ENCODE measurements at regions not wholly inside any gene's neighbourhood (a gene's known extent, or its start where the extent isn't known, plus 50 kb on each side); places are given as distances from the start of the nearest gene placed in this dataset.
"Not testable (repeated sequence)": the region's sequence is repeated elsewhere in the genome, so short reads cannot be mapped to it uniquely, and the experiment has no call there.

- DNase-seq: no peak
Observed at GRCh38 chr1:30229557-30229956, 493.8 kb downstream of the MATN1 start.

DNA sequence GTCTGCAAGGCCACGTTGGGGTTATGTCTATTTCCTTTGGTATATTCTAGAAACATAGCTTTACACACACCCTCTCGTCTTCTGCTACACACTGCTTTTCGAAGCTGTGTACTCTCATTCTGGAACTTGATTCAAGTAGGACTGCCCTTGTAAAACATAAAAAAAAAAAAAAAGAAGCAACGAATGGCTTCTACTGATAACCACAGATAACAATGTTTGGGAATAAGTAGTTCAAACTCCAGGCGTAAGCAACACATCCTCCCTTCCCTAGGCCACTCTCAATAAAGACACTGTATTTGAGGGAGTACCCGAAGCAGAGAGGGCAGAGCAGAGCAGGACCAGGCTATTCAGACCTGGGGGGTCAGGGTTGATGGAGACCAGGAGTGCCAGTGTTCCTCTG, 496.7 kb downstream of the MATN1 start:
- no peak for DNase-seq

- DNase-seq: no peak
Observed at GRCh38 chr1:30225357-30225756, 498.0 kb downstream of the MATN1 start.

DNA sequence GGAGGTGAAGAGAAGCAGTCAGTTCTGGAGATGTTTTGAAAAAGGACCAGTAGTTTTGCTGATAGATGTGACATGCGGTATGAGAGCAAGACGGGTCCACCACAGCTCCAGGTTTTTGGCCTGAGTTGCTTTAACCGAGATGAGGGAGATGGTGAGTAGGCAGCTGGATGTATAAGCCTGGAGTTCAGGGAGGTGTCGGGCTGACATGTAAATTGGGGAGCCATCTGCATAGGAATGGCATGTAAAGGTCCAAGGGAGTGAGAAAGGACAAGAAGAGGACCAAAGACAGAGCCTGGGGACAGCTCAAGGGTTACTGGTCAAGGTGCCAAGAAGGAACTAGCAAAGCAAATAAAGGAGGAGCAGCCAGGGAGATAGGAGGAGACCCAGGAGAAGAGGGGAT, 503.7 kb downstream of the MATN1 start:
- DNase-seq: no peak

GRCh38 chr1:30218438-30218837, 504.9 kb downstream of the MATN1 start:
- DNase-seq: no peak

DNA sequence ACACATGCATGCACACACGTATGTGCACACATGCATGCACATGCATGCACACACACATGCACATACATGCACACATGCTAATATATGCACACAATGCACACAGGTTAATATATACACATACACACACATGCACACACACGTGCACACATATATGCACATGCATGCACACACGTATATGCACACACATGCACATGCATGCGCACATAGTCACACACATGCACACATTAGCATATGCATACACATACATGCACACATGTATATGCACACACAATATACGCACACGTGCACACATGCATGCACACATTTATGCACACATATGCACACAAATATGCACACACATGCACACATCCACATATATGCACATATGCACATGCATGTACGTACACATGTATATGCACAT, 506.8 kb downstream of the MATN1 start:
- no peak for DNase-seq

DNA sequence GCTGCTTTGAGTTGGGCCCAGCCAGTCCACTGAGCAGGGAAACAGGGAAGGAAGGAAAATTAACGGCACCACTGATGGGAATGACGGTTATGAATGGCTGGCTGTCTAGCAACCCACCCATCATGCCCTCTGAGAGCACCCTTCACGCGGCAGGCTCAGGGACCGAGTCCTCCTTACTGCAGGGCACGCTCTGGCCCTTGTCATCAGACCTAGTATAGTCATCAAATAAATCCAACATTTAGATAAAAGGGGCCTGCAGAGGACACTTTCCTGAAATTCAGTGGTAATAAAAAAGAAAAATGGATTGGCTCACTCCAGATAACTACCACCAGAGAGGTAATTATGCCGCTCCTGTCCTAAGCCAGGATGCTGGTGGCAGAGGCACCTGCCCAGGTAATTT, 509.4 kb downstream of the MATN1 start:
- no peak for DNase-seq

GRCh38 chr1:30207962-30208361, 515.4 kb downstream of the MATN1 start:
- DNase-seq: not testable (repeated sequence)

DNA sequence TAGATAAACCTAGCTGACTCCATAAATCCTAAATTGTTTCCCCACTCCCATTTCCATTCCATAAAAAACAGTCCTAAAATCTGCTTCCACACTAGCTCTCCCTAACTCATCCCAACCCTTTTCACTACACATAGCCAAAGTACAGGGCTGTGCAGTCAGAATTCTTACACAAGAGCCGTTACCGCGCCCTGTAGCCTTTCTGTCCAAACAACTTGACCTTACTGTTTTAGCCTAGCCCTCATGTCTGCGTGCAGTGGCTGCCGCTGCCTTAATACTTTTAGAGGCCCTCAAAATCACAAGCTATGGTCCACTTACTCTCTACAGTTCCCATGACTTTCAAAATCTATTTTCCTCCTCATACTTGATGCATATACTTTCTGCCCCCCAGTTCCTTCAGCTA, 516.8 kb downstream of the MATN1 start:
- DNase-seq: not testable (repeated sequence)

- DNase-seq: not testable (repeated sequence)
Observed at GRCh38 chr1:30204916-30205315, 518.5 kb downstream of the MATN1 start.

GRCh38 chr1:30201015-30201414, 522.4 kb downstream of the MATN1 start:
- no peak for DNase-seq

- DNase-seq: no peak
Observed at GRCh38 chr1:30200161-30200560, 523.2 kb downstream of the MATN1 start.

DNA sequence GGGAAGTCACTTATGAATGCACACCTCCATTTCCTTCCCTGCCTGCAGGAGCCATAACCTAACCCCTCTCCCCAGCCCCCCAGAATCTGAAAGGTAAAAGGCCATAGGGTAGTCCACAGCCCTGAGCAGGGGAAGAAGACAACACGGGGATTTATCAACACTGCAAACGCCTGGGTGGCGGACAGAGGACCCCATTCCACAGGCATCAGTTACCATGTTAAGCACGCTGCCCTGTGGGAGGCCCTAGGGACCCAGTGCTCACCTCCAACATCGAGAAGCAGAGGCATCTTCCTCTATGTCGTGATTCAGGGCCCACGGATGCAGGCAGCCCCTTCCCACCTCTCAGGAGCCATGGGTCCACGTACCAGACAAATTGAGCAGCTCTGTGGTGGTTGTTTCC, 523.8 kb downstream of the MATN1 start:
- no peak for DNase-seq

DNA sequence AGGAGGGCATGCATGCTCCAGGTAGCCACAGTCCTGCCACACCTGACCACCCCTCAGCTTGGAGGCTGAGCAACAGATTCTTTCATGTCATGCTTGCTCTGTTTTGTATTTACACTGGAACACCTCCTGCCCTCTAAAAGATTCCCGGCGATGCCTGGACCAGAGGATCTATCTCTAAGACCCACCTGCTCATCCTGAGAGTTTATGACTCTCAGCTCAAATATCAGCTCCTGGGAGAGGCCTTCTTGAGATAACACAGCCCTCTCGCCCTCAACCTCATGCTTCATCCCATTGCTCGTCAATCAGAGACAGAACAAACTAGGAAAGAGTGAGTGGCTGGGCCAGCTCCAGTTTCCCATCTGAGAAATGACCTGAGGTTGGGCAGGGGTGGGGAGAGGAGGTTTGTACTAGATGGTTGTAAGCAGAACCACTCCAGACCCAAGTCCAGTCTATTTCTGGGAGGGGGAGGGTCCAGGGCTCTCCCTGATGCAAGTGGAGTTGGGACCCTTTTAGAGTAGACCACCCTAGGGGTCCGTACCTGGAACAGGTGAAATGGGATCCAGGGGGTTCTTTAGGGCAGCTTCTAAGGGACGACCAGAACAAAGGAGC, 524.5 kb downstream of the MATN1 start:
- DNase-seq: no peak

GRCh38 chr1:30198451-30198760, 525.0 kb downstream of the MATN1 start:
- DNase-seq: no peak

- no peak for DNase-seq
Observed at GRCh38 chr1:30197639-30198450, 525.5 kb downstream of the MATN1 start.

DNA sequence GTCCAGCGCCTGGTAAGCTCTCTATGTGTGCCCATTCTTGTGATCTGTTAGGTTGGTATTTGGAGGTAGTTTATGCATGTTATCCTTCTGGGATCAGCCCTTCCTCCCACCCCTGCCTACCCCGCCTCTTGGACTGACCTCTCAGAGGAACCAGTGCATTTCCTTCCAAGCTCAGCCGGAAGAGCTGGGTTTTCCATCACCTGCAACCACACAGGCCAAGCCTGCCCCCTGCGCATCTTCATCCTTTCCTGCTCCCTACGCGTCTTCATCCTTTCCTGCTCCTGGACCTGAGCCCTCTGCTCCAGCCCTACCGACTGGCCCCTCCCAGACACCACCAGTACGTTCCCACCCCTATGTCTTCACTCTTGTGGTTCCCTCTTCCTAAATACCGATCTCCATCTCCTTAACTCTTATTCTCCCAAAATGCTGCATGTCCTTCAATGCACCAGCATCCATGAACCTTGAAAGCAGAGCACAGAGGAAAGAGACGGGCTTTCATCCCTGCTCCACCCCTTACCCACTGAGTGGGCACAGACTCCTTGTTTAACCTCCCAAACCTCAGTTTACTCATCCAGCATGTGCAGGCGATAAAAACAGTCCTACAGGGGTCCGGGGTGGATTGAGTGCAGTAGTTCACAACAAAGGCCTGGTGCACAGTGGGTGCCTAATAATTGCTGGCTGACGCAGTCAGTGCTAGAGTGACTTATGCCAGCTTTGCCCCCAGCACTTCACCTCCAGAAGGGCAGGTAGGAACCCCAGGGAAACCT, 526.3 kb downstream of the MATN1 start:
- DNase-seq: no peak

DNA sequence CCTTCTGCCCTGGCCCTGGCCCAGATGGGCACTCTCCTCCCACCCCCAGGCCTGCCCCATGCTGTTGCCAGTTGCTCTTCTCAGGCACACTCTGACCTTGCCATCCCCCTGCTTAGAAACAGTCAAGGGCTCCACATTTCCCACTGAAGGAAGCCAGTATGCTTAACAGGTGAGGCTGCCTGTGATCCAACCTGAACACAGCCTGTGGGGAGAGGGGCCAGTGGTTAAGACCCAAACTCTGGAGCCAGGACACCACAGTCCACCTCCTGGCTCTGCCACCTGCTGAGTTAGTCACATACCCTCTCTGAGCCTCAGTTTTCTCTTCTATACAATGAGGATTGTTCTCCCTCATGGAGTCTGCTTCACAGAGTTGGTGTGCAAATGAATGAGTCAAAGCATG, 526.9 kb downstream of the MATN1 start:
- DNase-seq: no peak

- no peak for DNase-seq
Observed at GRCh38 chr1:30195424-30196134, 527.8 kb downstream of the MATN1 start.

DNA sequence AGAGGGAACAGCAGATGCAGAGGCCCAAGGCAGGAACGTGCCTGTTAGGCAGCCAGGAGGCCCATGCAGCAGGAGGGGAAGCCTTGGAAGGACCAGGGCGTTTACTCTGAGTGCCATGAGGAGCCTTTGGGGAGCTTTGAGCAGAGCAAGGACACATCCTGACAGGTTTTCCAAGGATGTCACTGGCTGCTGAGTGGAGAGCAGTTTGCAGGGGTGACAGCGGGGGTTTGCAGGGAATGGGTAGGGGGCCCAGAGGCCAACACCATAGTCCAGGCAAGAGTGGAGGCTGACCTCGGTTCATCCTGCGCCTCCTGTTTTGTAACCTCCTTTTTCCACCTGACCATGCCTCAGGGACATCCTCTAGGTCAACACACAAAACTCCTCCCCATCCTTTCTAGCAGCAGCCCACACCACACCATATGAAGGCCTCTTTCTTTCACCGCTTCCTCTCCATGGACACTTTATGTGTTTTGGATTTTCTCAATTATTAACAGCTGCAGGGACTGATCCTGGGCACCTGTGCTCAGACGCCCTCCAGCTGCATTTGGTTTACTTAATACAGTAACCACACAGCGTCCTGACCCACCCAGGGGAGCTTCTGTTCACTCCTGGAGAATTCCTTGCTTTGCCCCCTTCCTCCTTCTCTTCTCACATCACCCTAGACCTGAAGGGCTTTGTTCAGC, 528.5 kb downstream of the MATN1 start:
- no peak for DNase-seq

DNA sequence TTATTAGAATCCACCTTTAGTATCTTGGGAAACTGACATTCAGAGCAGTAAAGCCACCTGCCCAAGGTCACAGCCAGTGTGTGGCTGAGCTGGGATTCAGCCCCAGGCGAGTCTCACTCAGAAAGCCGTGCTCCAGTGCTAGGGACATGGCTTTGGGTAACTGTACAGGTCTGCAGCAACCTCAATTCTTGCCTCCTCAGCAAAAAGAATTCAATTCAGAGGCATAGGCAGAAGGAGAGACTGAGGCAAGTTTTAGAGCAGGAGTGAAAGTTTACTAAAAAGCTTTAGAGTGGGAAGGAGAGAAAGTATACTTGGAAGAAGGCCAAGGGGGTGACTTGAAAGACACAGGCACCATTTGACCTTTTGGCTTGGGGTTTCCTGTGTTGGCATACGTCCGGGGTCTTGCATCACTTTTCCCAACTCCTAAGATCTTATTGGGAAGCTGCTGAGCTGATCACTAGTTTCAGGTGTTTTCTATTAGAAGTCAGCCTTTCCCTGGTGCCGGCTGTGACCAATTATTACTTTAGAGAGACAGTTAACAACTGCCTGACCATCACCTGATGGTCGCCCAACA, 529.3 kb downstream of the MATN1 start:
- no peak for DNase-seq

- no peak for DNase-seq
Observed at GRCh38 chr1:30192969-30193630, 530.3 kb downstream of the MATN1 start.

Measured in NCI-H1048 (cell line).